GM18511 (cell line): ENCODE measurements at regions not wholly inside any gene's neighbourhood (a gene's known extent, or its start where the extent isn't known, plus 50 kb on each side); places are given as distances from the start of the nearest gene placed in this dataset.

Experiments used
- ATAC-seq: cut with Tn5 transposase; IDR thresholded peaks from one replicate; pipeline ENCODE4 v1.9.1; 2021; ENCODE audit warnings: mild to moderate bottlenecking, moderate library complexity; ENCODE audit not compliant: unreplicated experiment

GRCh38 chr13:22112956-22113745 is 442.3 kb downstream of the FGF9 start:
- no peak for ATAC-seq

GRCh38 chr13:22114630-22115311 is 443.9 kb downstream of the FGF9 start:
- ATAC-seq: peak; percentile 93

GRCh38 chr13:22118158-22118557 is 447.3 kb downstream of the FGF9 start:
- ATAC-seq: no peak

GRCh38 chr13:22120646-22121045 is 449.8 kb downstream of the FGF9 start:
- ATAC-seq: peak; percentile 60

- ATAC-seq: peak; percentile 58
Observed at GRCh38 chr13:22121146-22121739, 450.4 kb downstream of the FGF9 start.

- peak; percentile 98 for ATAC-seq
Observed at GRCh38 chr13:22126433-22127021, 455.7 kb downstream of the FGF9 start.

- ATAC-seq: no peak
Observed at GRCh38 chr13:22127277-22128164, 456.6 kb downstream of the FGF9 start.

- ATAC-seq: no peak
Observed at GRCh38 chr13:22128441-22129408, 457.9 kb downstream of the FGF9 start.

GRCh38 chr13:22130254-22130653 is 459.4 kb downstream of the FGF9 start:
- no peak for ATAC-seq

- ATAC-seq: no peak
Observed at GRCh38 chr13:22134261-22134660, 463.4 kb downstream of the FGF9 start.

GRCh38 chr13:22135446-22135845 is 464.6 kb downstream of the FGF9 start:
- ATAC-seq: no peak

GRCh38 chr13:22137361-22138050 is 466.6 kb downstream of the FGF9 start:
- ATAC-seq: no peak

GRCh38 chr13:22138947-22139346 is 468.1 kb downstream of the FGF9 start:
- no peak for ATAC-seq

- no peak for ATAC-seq
Observed at GRCh38 chr13:22141716-22142115, 470.8 kb downstream of the FGF9 start.

- no peak for ATAC-seq
Observed at GRCh38 chr13:22143671-22144070, 472.8 kb downstream of the FGF9 start.

GRCh38 chr13:22144806-22145205 is 473.9 kb downstream of the FGF9 start:
- no peak for ATAC-seq

GRCh38 chr13:22148187-22148586 is 477.3 kb downstream of the FGF9 start:
- ATAC-seq: no peak

- no peak for ATAC-seq
Observed at GRCh38 chr13:22152751-22153150, 481.9 kb downstream of the FGF9 start.

- ATAC-seq: no peak
Observed at GRCh38 chr13:22154041-22154440, 483.2 kb downstream of the FGF9 start.
